GM10266 (cell line): ENCODE measurements at regions not wholly inside any gene's neighbourhood (a gene's known extent, or its start where the extent isn't known, plus 50 kb on each side); places are given as distances from the start of the nearest gene placed in this dataset.

Source experiments
- DNase-seq: peaks from one replicate; pipeline ENCODE4 v3.0.0; 2012; ENCODE audit errors: extremely low spot score
- CTCF ChIP-seq: IDR thresholded peaks from 2 replicates; pipeline ENCODE4 v1.5.1; 2012; ENCODE audit warnings: mild to moderate bottlenecking, low read depth; ENCODE audit not compliant: control insufficient read depth, insufficient read depth; ENCODE audit errors: missing control alignments

- no peak for DNase-seq
- no peak for TF ChIP-seq CTCF
Observed at GRCh38 chr1:184865831-184866230, 108.5 kb downstream of the NIBAN1 start.

- DNase-seq, result no peak
- TF ChIP-seq CTCF, result no peak
Observed at GRCh38 chr1:184861755-184862336, 107.2 kb upstream of the EDEM3 start.

GRCh38 chr1:184860985-184861754 is 106.5 kb upstream of the EDEM3 start:
- no peak for TF ChIP-seq CTCF
- DNase-seq, result no peak

- DNase-seq, result no peak
- TF ChIP-seq CTCF, result no peak
Observed at GRCh38 chr1:184860535-184860934, 105.9 kb upstream of the EDEM3 start.

GRCh38 chr1:184859381-184860105 is 104.9 kb upstream of the EDEM3 start:
- TF ChIP-seq CTCF, result no peak
- DNase-seq, result no peak

GRCh38 chr1:184858288-184858687 is 103.6 kb upstream of the EDEM3 start:
- no peak for TF ChIP-seq CTCF
- DNase-seq, result no peak
